NB4 (cell line): ENCODE measurements at regions not wholly inside any gene's neighbourhood (a gene's known extent, or its start where the extent isn't known, plus 50 kb on each side); places are given as distances from the start of the nearest gene placed in this dataset.

Experiments
- DNase-seq: peaks from one replicate; pipeline ENCODE4 v3.0.0; 2010; ENCODE audit warnings: low read depth
- H3K4me3 ChIP-seq: one replicate; pipeline ENCODE4 v1.5.1; 2011; ENCODE audit warnings: mild to moderate bottlenecking, low read depth, low read length, moderate library complexity
- MYC ChIP-seq: IDR thresholded peaks from 2 replicates; pipeline ENCODE4 v1.6.1; 2011; ENCODE audit warnings: low read depth, low read length
- POLR2A ChIP-seq: IDR thresholded peaks from 2 replicates; pipeline ENCODE4 v1.6.1; 2011; ENCODE audit warnings: mild to moderate bottlenecking; ENCODE audit not compliant: insufficient read length; ENCODE audit errors: extremely low read depth
- TF ChIP-seq, protein P1 (sequence below): IDR thresholded peaks from 2 replicates; pipeline ENCODE4 v1.6.1; 2011; ENCODE audit warnings: low read depth, low read length
- TF ChIP-seq, protein P2 (sequence below): IDR thresholded peaks from one replicate; pipeline ENCODE4 v1.5.1; 2012; ENCODE audit warnings: low read depth, low read length

DNA sequence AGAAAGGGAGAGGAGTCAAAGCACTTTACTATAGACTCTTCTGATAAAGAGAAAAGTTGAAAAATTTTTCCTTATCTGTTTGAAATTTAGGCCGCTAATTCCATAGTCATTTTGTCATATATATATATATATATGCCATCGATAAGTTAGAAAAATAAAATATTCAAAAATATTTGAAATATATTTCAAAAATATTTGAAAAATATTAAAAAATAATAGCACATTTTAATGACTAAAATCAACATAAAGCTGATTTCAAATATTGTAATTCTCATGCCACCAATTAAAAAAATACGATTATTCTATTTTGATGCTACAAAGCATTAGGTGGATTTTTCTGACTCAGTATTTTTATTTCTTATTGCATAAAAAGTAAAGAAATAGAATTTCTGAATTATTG, 87.1 kb downstream of the KIF2B start:
- TF ChIP-seq, protein P1, sequence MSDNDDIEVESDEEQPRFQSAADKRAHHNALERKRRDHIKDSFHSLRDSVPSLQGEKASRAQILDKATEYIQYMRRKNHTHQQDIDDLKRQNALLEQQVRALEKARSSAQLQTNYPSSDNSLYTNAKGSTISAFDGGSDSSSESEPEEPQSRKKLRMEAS = no peak
- TF ChIP-seq, protein P2, sequence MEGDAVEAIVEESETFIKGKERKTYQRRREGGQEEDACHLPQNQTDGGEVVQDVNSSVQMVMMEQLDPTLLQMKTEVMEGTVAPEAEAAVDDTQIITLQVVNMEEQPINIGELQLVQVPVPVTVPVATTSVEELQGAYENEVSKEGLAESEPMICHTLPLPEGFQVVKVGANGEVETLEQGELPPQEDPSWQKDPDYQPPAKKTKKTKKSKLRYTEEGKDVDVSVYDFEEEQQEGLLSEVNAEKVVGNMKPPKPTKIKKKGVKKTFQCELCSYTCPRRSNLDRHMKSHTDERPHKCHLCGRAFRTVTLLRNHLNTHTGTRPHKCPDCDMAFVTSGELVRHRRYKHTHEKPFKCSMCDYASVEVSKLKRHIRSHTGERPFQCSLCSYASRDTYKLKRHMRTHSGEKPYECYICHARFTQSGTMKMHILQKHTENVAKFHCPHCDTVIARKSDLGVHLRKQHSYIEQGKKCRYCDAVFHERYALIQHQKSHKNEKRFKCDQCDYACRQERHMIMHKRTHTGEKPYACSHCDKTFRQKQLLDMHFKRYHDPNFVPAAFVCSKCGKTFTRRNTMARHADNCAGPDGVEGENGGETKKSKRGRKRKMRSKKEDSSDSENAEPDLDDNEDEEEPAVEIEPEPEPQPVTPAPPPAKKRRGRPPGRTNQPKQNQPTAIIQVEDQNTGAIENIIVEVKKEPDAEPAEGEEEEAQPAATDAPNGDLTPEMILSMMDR = no peak
- no peak for TF ChIP-seq MYC
- TF ChIP-seq POLR2A = no peak
- H3K4me3 ChIP-seq = no peak overlapping the region
- no peak for DNase-seq

DNA sequence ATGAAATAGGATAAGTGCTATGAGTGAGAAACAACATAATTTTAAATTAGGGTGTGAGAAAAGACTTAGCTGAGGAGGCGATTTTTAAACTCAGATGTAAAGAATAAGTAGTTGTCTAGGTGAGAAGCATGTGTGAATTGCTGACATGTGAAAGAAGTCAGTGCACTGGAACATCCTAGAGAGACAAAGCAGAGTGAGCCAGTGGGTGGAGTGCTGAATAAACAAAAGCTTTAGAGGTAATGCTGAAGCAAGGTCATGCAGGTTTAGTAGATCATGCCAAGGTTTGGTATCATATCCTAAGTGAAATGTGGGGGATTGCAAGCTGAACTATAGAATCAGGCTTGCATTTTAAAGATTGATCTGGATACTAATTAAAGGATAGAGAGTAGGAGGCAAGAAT, 89.4 kb downstream of the KIF2B start:
- no peak for DNase-seq
- H3K4me3 ChIP-seq = no peak overlapping the region
- TF ChIP-seq MYC = no peak
- TF ChIP-seq, protein P2 = no peak
- no peak for TF ChIP-seq POLR2A
- TF ChIP-seq, protein P1 = no peak

DNA sequence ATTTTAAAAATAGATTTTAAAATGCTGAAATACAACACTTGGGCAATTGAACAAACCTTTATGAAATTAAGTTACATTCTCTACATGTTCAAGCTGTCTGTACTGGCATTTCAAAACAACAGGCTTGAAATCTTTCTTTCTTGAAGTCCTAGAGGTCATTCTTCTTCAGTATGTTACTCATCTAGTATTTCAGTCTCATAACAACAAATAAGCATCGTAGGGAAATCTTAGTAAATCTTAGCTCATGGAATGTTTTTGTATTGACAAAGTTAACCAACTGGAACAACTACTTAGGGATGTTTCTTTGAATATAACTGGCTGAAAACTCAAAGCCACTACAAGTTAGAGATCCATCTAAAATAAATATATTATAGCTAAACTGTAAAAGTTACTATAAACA, 96.6 kb downstream of the KIF2B start:
- DNase-seq = no peak
- TF ChIP-seq, protein P2 = no peak
- TF ChIP-seq POLR2A = no peak
- TF ChIP-seq, protein P1 = no peak
- TF ChIP-seq MYC = no peak
- H3K4me3 ChIP-seq = no peak overlapping the region

DNA sequence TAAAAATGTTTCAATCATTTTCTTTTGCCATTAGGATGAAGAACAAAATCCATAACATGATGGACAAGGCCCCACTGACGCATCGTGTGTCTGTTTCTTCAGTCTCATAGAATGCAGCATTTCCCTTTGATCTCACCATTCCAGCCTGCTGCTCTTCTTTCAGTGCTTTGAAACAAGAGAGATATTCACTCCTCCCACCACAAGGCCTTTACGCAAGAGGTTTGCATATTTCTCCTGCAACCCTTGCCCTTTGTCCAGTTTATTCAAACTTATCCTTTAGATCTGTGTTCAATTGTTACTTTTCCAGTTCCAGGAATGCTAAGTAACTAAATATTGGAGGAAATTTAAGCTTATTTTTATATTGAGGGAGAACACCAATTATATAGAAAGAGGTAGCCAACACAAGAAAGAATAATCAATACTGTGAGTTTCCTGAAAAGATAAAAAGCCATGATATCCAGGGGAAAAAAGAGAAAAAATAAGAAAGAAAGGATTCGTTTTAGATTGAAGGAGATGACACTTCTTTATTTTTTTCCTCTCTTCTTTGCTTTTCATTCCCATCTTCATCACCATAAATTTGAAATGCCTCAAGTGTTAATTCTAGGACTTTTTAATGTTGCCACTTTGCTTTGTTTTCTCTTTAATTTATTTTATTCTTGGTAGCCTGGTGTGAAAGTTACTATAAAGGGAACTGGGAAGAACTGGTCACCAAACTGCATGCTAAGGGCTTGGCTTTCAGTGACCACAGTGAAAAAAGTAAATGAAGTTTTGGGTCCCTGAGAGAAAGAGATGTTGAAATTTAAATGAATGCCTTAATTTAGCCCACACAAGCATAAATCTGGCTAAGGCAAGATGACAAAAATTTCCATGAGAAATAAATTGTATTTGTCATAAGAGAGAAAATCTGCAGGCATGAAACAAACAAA, 102.1 kb downstream of the KIF2B start:
- DNase-seq = no peak
- TF ChIP-seq POLR2A = no peak
- TF ChIP-seq, protein P1 = no peak
- H3K4me3 ChIP-seq = no peak overlapping the region

DNA sequence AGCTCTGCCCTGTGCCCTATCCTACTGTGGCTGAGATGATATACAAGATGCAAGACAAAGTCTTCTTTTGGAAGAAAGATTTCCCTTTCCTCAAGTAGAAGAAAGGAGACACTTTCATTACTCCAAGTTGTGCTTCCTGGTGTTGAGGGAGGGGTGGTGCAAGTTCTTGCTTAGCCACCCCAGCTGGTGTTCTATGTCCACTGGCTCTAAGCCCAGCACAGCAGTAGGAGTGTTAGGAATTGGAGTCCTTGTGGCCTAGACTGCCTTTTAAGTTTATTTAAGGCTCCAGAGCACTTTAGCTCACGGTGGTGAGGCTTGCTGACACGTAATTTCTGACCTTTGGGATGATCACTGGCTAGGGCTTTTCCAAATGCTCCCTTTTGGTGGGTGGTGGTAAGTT, 109.7 kb downstream of the KIF2B start:
- no peak overlapping the region for H3K4me3 ChIP-seq
- TF ChIP-seq, protein P1 = no peak
- TF ChIP-seq, protein P2 = no peak
- TF ChIP-seq MYC (no peak), POLR2A (no peak)
- DNase-seq = no peak

DNA sequence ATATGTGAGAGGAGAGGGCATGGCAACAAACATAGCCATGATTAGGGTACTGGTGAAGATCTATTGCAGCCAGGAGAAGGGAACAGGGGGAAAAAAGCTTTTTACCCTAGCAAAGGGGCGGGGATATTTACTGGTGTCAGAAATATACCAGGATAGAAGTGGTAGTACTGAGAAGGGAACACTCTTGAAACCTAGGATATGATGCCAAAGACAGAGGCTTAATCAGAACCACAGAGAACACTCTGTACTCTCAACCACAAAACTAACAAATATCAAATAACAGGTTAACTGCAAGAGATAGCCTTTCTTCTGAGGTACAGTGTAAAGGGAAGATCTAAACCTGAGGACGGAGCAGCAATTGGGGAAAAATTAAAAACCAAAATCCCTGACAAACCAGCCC, 112.2 kb downstream of the KIF2B start:
- no peak for TF ChIP-seq MYC
- TF ChIP-seq, protein P2 = no peak
- TF ChIP-seq POLR2A = no peak
- TF ChIP-seq, protein P1 = no peak
- DNase-seq = no peak
- H3K4me3 ChIP-seq = no peak overlapping the region
